ENCODE measurements at regions not wholly inside any gene's neighbourhood (a gene's known extent, or its start where the extent isn't known, plus 50 kb on each side); places are given as distances from the start of the nearest gene placed in this dataset.

- Histone ChIP-seq H3K4me3 (ENCODE audit: low read depth, low read length) (no peak overlapping the region), H3K36me3 (ENCODE audit: insufficient read depth) (no peaks in the 10 kb centered on the region), H3K4me1 (ENCODE audit: insufficient read depth) (no peaks in the 10 kb centered on the region), H3K27ac (ENCODE audit: low read depth) (no peak overlapping the region)
- 81% methylated on average over 7 of the region's 7 CpGs for WGBS
- no peak for DNase-seq (ENCODE audit: extremely low spot score)
These were observed 878.5 kb downstream of the PCDH18 start for GRCh38 chr4:136653640-136654406.

- H3K27ac ChIP-seq (ENCODE audit: low read depth), result no peak overlapping the region
- H3K4me3 ChIP-seq (ENCODE audit: low read depth, low read length), result no peak overlapping the region
- DNase-seq (ENCODE audit: extremely low spot score), result no peak
- H3K36me3 ChIP-seq (ENCODE audit: insufficient read depth), result no peaks in the 10 kb centered on the region
- no peaks in the 10 kb centered on the region for H3K4me1 ChIP-seq (ENCODE audit: insufficient read depth)
These were observed 880.4 kb downstream of the PCDH18 start for GRCh38 chr4:136651932-136652331.

GRCh38 chr4:136651278-136651667, 881.0 kb downstream of the PCDH18 start:
- no peak overlapping the region for H3K27ac ChIP-seq (ENCODE audit: low read depth)
- H3K36me3 ChIP-seq (ENCODE audit: insufficient read depth), result no peaks in the 10 kb centered on the region
- 84% methylated on average over 1 of the region's 1 CpG for WGBS
- DNase-seq (ENCODE audit: extremely low spot score), result no peak
- H3K4me3 ChIP-seq (ENCODE audit: low read depth, low read length), result no peak overlapping the region
- no peaks in the 10 kb centered on the region for H3K4me1 ChIP-seq (ENCODE audit: insufficient read depth)

GRCh38 chr4:136650541-136651277, 881.6 kb downstream of the PCDH18 start:
- 51% methylated on average over 5 of the region's 5 CpGs for WGBS
- no peak overlapping the region for H3K4me3 ChIP-seq (ENCODE audit: low read depth, low read length)
- H3K4me1 ChIP-seq (ENCODE audit: insufficient read depth), result no peaks in the 10 kb centered on the region
- no peak overlapping the region for H3K27ac ChIP-seq (ENCODE audit: low read depth)
- DNase-seq (ENCODE audit: extremely low spot score), result no peak
- H3K36me3 ChIP-seq (ENCODE audit: insufficient read depth), result no peaks in the 10 kb centered on the region

GRCh38 chr4:136644279-136644678, 888.0 kb downstream of the PCDH18 start:
- Histone ChIP-seq H3K4me1 (ENCODE audit: insufficient read depth) (no peaks in the 10 kb centered on the region), H3K36me3 (ENCODE audit: insufficient read depth) (no peaks in the 10 kb centered on the region), H3K4me3 (ENCODE audit: low read depth, low read length) (no peak overlapping the region), H3K27ac (ENCODE audit: low read depth) (no peak overlapping the region)
- DNase-seq (ENCODE audit: extremely low spot score), result no peak

GRCh38 chr4:136643416-136643815, 888.9 kb downstream of the PCDH18 start:
- Histone ChIP-seq H3K27ac (ENCODE audit: low read depth) (no peak overlapping the region), H3K4me1 (ENCODE audit: insufficient read depth) (no peaks in the 10 kb centered on the region), H3K4me3 (ENCODE audit: low read depth, low read length) (no peak overlapping the region), H3K36me3 (ENCODE audit: insufficient read depth) (no peaks in the 10 kb centered on the region)
- 93% methylated on average over 2 of the region's 2 CpGs for whole genome bisulfite sequencing
- no peak for DNase-seq (ENCODE audit: extremely low spot score)

GRCh38 chr4:136637071-136637777, 895.1 kb downstream of the PCDH18 start:
- Histone ChIP-seq H3K4me3 (ENCODE audit: low read depth, low read length) (no peak overlapping the region), H3K4me1 (ENCODE audit: insufficient read depth) (no peaks in the 10 kb centered on the region), H3K36me3 (ENCODE audit: insufficient read depth) (no peaks in the 10 kb centered on the region), H3K27ac (ENCODE audit: low read depth) (no peak overlapping the region)
- 84% methylated on average over 9 of the region's 9 CpGs for WGBS
- DNase-seq (ENCODE audit: extremely low spot score), result no peak

GRCh38 chr4:136636155-136636554, 896.1 kb downstream of the PCDH18 start:
- no peak for DNase-seq (ENCODE audit: extremely low spot score)
- H3K27ac ChIP-seq (ENCODE audit: low read depth), result no peak overlapping the region
- no peak overlapping the region for H3K4me3 ChIP-seq (ENCODE audit: low read depth, low read length)
- H3K4me1 ChIP-seq (ENCODE audit: insufficient read depth), result no peaks in the 10 kb centered on the region
- no peaks in the 10 kb centered on the region for H3K36me3 ChIP-seq (ENCODE audit: insufficient read depth)
- WGBS, result 94% methylated on average over 10 of the region's 10 CpGs

GRCh38 chr4:136634121-136634520, 898.2 kb downstream of the PCDH18 start:
- no peaks in the 10 kb centered on the region for H3K36me3 ChIP-seq (ENCODE audit: insufficient read depth)
- H3K4me3 ChIP-seq (ENCODE audit: low read depth, low read length), result no peak overlapping the region
- no peak for DNase-seq (ENCODE audit: extremely low spot score)
- WGBS, result 73% methylated on average over 2 of the region's 2 CpGs
- H3K4me1 ChIP-seq (ENCODE audit: insufficient read depth), result no peaks in the 10 kb centered on the region
- no peak overlapping the region for H3K27ac ChIP-seq (ENCODE audit: low read depth)

GRCh38 chr4:136599890-136600289, 932.4 kb downstream of the PCDH18 start:
- WGBS, result 80% methylated on average over 3 of the region's 3 CpGs

GRCh38 chr4:136590440-136590839, 941.9 kb downstream of the PCDH18 start:
- no peak overlapping the region for H3K27ac ChIP-seq (ENCODE audit: low read depth)
- WGBS, result 85% methylated on average over 1 of the region's 1 CpG
- H3K4me1 ChIP-seq (ENCODE audit: insufficient read depth), result no peaks in the 10 kb centered on the region
- H3K4me3 ChIP-seq (ENCODE audit: low read depth, low read length), result no peak overlapping the region
- no peak for DNase-seq (ENCODE audit: extremely low spot score)
- no peaks in the 10 kb centered on the region for H3K36me3 ChIP-seq (ENCODE audit: insufficient read depth)

More at GRCh38 chr4:136599890-136600289, 932.4 kb downstream of the PCDH18 start:
- no peak overlapping the region for H3K27ac ChIP-seq (ENCODE audit: low read depth)
- H3K4me3 ChIP-seq (ENCODE audit: low read depth, low read length), result no peak overlapping the region
- no peak for DNase-seq (ENCODE audit: extremely low spot score)
- no peaks in the 10 kb centered on the region for H3K36me3 ChIP-seq (ENCODE audit: insufficient read depth)
- H3K4me1 ChIP-seq (ENCODE audit: insufficient read depth), result no peaks in the 10 kb centered on the region

GRCh38 chr4:136583567-136583966, 948.7 kb downstream of the PCDH18 start:
- H3K27ac ChIP-seq (ENCODE audit: low read depth), result no peak overlapping the region
- H3K4me1 ChIP-seq (ENCODE audit: insufficient read depth), result no peaks in the 10 kb centered on the region
- H3K36me3 ChIP-seq (ENCODE audit: insufficient read depth), result no peaks in the 10 kb centered on the region
- DNase-seq (ENCODE audit: extremely low spot score), result no peak
- 99% methylated on average over 1 of the region's 1 CpG for WGBS
- H3K4me3 ChIP-seq (ENCODE audit: low read depth, low read length), result no peak overlapping the region

GRCh38 chr4:136581119-136581518, 951.2 kb downstream of the PCDH18 start:
- Histone ChIP-seq H3K36me3 (ENCODE audit: insufficient read depth) (no peaks in the 10 kb centered on the region), H3K4me1 (ENCODE audit: insufficient read depth) (no peaks in the 10 kb centered on the region), H3K4me3 (ENCODE audit: low read depth, low read length) (no peak overlapping the region), H3K27ac (ENCODE audit: low read depth) (no peak overlapping the region)
- no peak for DNase-seq (ENCODE audit: extremely low spot score)

- Histone ChIP-seq H3K27ac (ENCODE audit: low read depth) (no peak overlapping the region), H3K4me1 (ENCODE audit: insufficient read depth) (no peaks in the 10 kb centered on the region), H3K4me3 (ENCODE audit: low read depth, low read length) (no peak overlapping the region), H3K36me3 (ENCODE audit: insufficient read depth) (no peaks in the 10 kb centered on the region)
- DNase-seq (ENCODE audit: extremely low spot score), result no peak
These were observed 957.1 kb downstream of the PCDH18 start for GRCh38 chr4:136575146-136575545.
